ENCODE measurements at regions not wholly inside any gene's neighbourhood (a gene's known extent, or its start where the extent isn't known, plus 50 kb on each side); places are given as distances from the start of the nearest gene placed in this dataset.

- TF ChIP-seq POLR2A (IDR thresholded peaks at IDR 0.05; ENCODE audit: low read depth, low read length) (no peak), POLR2AphosphoS5 (IDR thresholded peaks at IDR 0.05; ENCODE audit: low read depth, low read length) (no peak), TAF1 (IDR thresholded peaks at IDR 0.05; ENCODE audit: borderline replicate concordance, low read depth, low read length) (no peak)
Measured at GRCh38 chr13:103436057-103436654, 369.9 kb upstream of the SLC10A2 start.

Measured in GM12892 (cell line).